ENCODE measurements at regions not wholly inside any gene's neighbourhood (a gene's known extent, or its start where the extent isn't known, plus 50 kb on each side); places are given as distances from the start of the nearest gene placed in this dataset.

- Mint-ChIP-seq H3K27me3 (ENCODE audit: low read depth, unreplicated experiment) (no peaks in the 10 kb centered on the region), H3K27ac (ENCODE audit: unreplicated experiment) (no peak overlapping the region), H3K4me3 (ENCODE audit: unreplicated experiment) (no peak overlapping the region), H3K9me3 (ENCODE audit: unreplicated experiment) (no peaks in the 10 kb centered on the region), H3K4me1 (ENCODE audit: low read depth, unreplicated experiment) (no peaks in the 10 kb centered on the region), H3K36me3 (ENCODE audit: low read depth, unreplicated experiment) (no peaks in the 10 kb centered on the region)
- no peak overlapping the region for H3K9ac ChIP-seq (ENCODE audit: low read length)
- DNase-seq (ENCODE audit: low read depth) = no peak
- no peak overlapping the region for H3K4me3 ChIP-seq (ENCODE audit: insufficient read depth, low read depth, low read length)
- no peaks in the 10 kb centered on the region for H3K9me3 ChIP-seq (ENCODE audit: insufficient read depth, low read depth, low read length)
- H3K27ac ChIP-seq (ENCODE audit: low read depth, low read length) = no peak overlapping the region
- H3K36me3 ChIP-seq (ENCODE audit: insufficient read depth, low read length) = no peaks in the 10 kb centered on the region
- no peak for FAIRE-seq
- no peaks in the 10 kb centered on the region for H3K27me3 ChIP-seq (ENCODE audit: insufficient read depth, low read length)
- H3K79me2 ChIP-seq (ENCODE audit: insufficient read depth, low read length) = no peaks in the 10 kb centered on the region
- TF ChIP-seq CTCF (IDR thresholded peaks at IDR 0.05; ENCODE audit: insufficient read depth, low read depth, low read length) (no peak), EZH2 (IDR thresholded peaks at IDR 0.05; ENCODE audit: insufficient read depth, low read length) (no peak)
- no peaks in the 10 kb centered on the region for H3K4me1 ChIP-seq (ENCODE audit: insufficient read depth, low read length)
- no peak overlapping the region for H2AFZ ChIP-seq (ENCODE audit: low read depth, low read length)
- no peaks in the 10 kb centered on the region for H4K20me1 ChIP-seq (ENCODE audit: insufficient read depth, low read length)
- no peak overlapping the region for H3K4me2 ChIP-seq (ENCODE audit: low read length)
Observed at GRCh38 chr2:221235941-221236340, 336.2 kb downstream of the EPHA4 start.

DNA sequence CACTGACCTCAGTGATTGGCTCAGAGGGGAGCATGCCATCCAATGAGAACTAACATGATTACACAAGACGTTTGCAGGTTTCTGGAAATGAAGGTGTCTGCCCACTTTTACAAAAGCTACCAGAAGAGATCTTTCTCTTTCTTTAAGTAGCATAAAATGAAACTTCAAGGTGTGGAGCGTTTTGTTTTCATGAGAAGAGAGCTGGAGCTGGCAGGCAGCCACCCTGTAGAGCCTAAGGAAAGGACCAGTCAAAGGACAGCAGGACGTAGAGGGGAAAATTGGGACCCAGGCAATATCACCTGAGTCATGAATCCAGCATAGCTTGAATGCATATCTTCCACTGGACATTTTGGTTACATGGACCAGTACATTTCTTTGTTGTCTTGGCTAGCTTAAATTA is 331.0 kb downstream of the EPHA4 start:
- no peaks in the 10 kb centered on the region for H3K9me3 ChIP-seq (ENCODE audit: insufficient read depth, low read depth, low read length)
- no peaks in the 10 kb centered on the region for H4K20me1 ChIP-seq (ENCODE audit: insufficient read depth, low read length)
- Mint-ChIP-seq H3K27ac (ENCODE audit: unreplicated experiment) (no peak overlapping the region), H3K36me3 (ENCODE audit: low read depth, unreplicated experiment) (no peaks in the 10 kb centered on the region), H3K4me1 (ENCODE audit: low read depth, unreplicated experiment) (no peaks in the 10 kb centered on the region), H3K27me3 (ENCODE audit: low read depth, unreplicated experiment) (no peaks in the 10 kb centered on the region), H3K9me3 (ENCODE audit: unreplicated experiment) (peaks cover 2% of the 10 kb centered on the region), H3K4me3 (ENCODE audit: unreplicated experiment) (no peak overlapping the region)
- H3K36me3 ChIP-seq (ENCODE audit: insufficient read depth, low read length) = no peaks in the 10 kb centered on the region
- no peaks in the 10 kb centered on the region for H3K79me2 ChIP-seq (ENCODE audit: insufficient read depth, low read length)
- no peaks in the 10 kb centered on the region for H3K4me1 ChIP-seq (ENCODE audit: insufficient read depth, low read length)
- H3K9ac ChIP-seq (ENCODE audit: low read length) = no peak overlapping the region
- FAIRE-seq = no peak
- no peak overlapping the region for H3K27ac ChIP-seq (ENCODE audit: low read depth, low read length)
- no peak overlapping the region for H3K4me2 ChIP-seq (ENCODE audit: low read length)
- no peaks in the 10 kb centered on the region for H3K27me3 ChIP-seq (ENCODE audit: insufficient read depth, low read length)
- DNase-seq (ENCODE audit: low read depth) = no peak
- TF ChIP-seq CTCF (IDR thresholded peaks at IDR 0.05; ENCODE audit: insufficient read depth, low read depth, low read length) (no peak), EZH2 (IDR thresholded peaks at IDR 0.05; ENCODE audit: insufficient read depth, low read length) (no peak)
- H3K4me3 ChIP-seq (ENCODE audit: insufficient read depth, low read depth, low read length) = no peak overlapping the region
- H2AFZ ChIP-seq (ENCODE audit: low read depth, low read length) = no peak overlapping the region

DNA sequence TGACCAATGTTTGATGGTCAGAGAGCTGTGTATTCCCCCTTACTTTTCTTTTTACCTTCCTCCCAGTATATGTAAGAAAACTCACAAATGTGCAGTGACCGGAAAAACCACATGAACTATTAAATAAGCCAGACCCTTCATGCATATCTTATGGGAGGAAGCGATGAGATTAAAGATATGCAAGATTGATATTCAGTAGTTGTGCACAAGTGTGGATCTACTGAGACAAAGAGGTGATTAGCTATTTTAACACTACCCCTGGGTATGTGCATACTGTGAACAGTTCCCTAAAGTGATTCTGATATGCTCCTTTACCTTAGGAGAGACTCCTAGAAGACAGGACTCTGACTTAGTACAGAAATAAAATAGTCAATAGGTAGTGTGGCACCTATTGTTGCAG is 328.3 kb downstream of the EPHA4 start:
- H3K36me3 Mint-ChIP-seq (ENCODE audit: low read depth, unreplicated experiment) = no peaks in the 10 kb centered on the region
- DNase-seq (ENCODE audit: low read depth) (no peak), FAIRE-seq (no peak)
- Histone ChIP-seq H3K4me3 (ENCODE audit: insufficient read depth, low read depth, low read length) (no peak overlapping the region), H3K27me3 (ENCODE audit: insufficient read depth, low read length) (no peaks in the 10 kb centered on the region), H3K79me2 (ENCODE audit: insufficient read depth, low read length) (no peaks in the 10 kb centered on the region), H2AFZ (ENCODE audit: low read depth, low read length) (no peak overlapping the region), H3K9ac (ENCODE audit: low read length) (no peak overlapping the region), H3K4me2 (ENCODE audit: low read length) (no peak overlapping the region), H3K9me3 (ENCODE audit: insufficient read depth, low read depth, low read length) (no peaks in the 10 kb centered on the region), H4K20me1 (ENCODE audit: insufficient read depth, low read length) (no peaks in the 10 kb centered on the region), H3K36me3 (ENCODE audit: insufficient read depth, low read length) (no peaks in the 10 kb centered on the region), H3K27ac (ENCODE audit: low read depth, low read length) (no peak overlapping the region), H3K4me1 (ENCODE audit: insufficient read depth, low read length) (no peaks in the 10 kb centered on the region)
- H3K9me3 Mint-ChIP-seq (ENCODE audit: unreplicated experiment) = peaks cover 2% of the 10 kb centered on the region
- TF ChIP-seq EZH2 (IDR thresholded peaks at IDR 0.05; ENCODE audit: insufficient read depth, low read length) = no peak
- no peak for TF ChIP-seq CTCF (IDR thresholded peaks at IDR 0.05; ENCODE audit: insufficient read depth, low read depth, low read length)
- no peak overlapping the region for H3K27ac Mint-ChIP-seq (ENCODE audit: unreplicated experiment)
- no peaks in the 10 kb centered on the region for H3K4me1 Mint-ChIP-seq (ENCODE audit: low read depth, unreplicated experiment)
- no peaks in the 10 kb centered on the region for H3K27me3 Mint-ChIP-seq (ENCODE audit: low read depth, unreplicated experiment)
- no peak overlapping the region for H3K4me3 Mint-ChIP-seq (ENCODE audit: unreplicated experiment)
